Left ventricle myocardium superior (tissue), 1 donor: ENCODE measurements at regions not wholly inside any gene's neighbourhood (a gene's known extent, or its start where the extent isn't known, plus 50 kb on each side); places are given as distances from the start of the nearest gene placed in this dataset.

ENCODE experiments used
- ATAC-seq: fragments of 200-7000 bp; cut with Tn5 transposase; one replicate; pipeline ENCODE4 v1.9.1; 2020; ENCODE audit warnings: mild to moderate bottlenecking, moderate library complexity
- DNase-seq: peaks from one replicate; pipeline ENCODE4 v3.0.0-alpha.2; 2020
- intact Hi-C: fragments of 100-400 bp; cut with micrococcal nuclease; formaldehyde crosslinking; loops from one replicate; pipeline ENCODE4 v1.11.0; 2022
- donor health status: DM: no; HTN: yes; CAD: no; lungs with severe emphysema.

DNA sequence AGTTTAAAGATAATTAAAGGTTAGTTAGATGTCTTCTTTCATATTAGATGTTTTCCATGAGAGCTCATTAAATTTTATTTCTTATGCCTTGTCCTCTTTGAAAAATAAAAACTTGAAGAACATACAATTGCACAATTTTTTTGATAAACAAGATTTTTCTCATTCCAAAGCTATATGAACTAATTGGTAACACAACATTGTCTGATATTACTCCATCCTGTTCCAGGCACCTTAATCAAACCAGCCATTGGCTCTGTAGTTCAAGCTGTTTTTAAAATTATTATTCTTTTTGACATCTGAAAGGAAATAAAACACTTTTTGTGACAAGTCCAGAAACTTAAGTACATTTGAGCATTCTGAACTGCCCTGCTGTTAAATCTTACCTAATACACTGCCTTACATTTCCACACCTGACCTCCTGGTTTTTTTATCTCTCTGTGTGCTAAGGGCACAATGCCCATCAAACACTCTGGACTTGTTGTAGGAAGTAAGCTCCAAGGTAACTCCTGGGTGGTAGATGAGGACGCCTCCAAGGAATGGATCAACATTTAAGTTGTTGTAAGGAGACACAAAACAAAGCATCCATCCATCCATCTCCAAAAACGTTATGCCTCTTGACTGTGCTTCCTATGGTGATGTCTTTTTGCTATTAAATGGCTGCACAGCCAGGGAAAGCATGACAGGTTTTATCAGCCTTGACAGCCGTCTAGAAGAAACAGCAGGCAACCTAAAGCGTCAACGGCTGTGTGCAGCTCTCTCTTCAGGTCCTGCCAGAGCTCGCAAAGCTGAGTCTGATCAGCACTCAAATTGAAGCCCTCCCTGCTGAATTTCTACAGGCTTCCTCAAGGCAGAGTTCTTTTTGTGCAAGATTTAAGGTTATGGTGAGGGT is 449.9 kb upstream of the FLRT2 start:
- intact Hi-C loops: no loop called here
- DNase-seq (no peak), ATAC-seq (no peak)

DNA sequence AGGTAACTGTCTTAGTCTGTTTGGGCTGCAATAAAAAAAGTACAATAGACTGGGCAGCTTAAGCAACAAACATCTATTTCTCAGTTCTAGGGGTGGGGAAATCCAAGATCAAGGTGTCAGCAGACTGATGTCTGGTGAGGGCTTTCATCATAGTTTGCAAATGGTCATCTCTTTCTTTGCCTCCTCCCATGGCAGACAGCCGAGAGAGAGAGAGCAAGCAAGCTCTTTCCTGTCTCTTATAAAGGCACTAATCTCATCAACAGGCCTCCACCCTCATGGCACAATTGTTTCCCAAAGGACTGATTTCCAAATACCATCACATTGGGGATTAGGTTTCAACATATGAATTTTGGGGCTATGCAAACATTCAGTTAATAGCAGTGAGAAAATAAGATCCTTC is 445.6 kb upstream of the FLRT2 start:
- intact Hi-C loops: no loop called here
- no peak for ATAC-seq

DNA sequence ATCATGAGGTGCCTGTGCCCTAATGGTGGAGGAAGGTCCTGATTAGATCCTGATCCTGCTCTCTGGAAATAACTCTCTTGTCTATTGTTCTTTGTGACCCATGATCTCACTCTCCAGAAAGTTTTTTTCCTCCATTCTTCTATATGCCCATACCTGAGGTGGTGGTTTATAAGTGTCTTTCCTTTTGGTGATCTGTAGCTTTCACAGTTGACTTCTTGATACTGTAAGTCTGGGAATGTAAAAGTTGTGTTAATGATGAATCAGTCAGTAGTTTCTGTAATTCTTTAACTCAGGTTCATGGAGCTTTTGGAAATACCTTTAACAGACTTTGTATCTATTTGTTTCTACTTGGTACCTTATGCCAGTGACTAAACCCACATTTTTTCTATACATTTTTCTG is 444.0 kb upstream of the FLRT2 start:
- intact Hi-C loops: no loop called here
- ATAC-seq (no peak), DNase-seq (no peak)

More for the DNA sequence above, 445.6 kb upstream of the FLRT2 start:
- DNase-seq: no peak

DNA sequence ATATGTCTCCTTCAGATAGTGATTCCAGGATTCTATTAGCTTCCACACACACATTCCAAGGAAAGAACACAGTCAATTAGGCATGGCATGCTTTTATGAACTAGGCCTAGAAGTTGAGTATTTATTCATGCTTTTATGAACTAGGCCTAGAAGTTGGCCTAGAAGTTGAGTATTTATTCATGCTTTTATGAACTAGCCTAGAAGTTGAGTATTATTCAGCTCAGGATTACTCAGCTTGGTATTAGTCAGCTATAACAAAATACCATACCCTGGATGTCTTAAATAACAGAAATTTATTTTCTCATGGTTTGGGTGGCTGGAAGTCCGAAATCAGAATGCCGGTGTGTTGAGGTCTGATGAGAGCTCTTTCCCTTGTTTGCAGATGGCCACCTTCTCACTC is 442.7 kb upstream of the FLRT2 start:
- intact Hi-C loops: no loop called here
- DNase-seq (no peak), ATAC-seq (no peak)

DNA sequence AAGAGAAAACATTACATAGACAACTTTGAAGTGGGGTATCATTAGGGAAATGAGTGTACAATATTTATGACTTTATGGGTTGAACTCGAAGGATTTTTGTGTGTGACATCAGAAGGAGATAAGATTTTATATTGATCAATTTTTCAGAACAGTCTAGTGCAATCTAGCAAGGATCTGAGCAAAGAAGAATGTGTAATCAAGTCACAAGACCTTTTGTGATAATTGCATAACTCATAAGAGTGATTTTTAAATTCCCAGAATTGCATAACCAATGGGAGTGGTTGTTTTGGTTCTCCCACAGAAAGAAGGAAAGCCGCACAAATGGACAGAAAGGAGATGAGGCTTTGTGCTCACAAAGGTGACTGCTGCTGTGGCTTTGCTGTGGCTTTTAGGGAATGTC is 441.8 kb upstream of the FLRT2 start:
- ATAC-seq (no peak), DNase-seq (no peak)
- intact Hi-C loops: no loop called here

DNA sequence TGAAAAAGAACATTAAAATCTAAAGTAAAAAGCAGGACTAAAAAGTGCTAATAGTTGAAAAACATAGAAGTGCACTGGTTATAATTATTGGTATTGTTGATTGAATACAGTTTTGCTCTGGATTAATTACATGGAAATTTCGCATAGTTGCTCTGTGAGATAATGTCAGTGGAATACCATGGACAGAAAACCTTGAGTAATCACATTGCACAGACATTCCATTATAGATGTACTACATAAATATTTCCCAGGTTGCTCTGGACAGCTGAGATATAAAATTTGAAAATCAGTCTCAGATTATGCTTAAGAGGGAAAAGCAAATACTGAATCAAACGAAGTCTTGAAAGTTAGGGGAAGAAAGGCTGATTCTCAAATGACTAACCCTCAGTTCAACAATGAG is 439.3 kb upstream of the FLRT2 start:
- ATAC-seq (no peak), DNase-seq (no peak)
- intact Hi-C loops: no loop called here

DNA sequence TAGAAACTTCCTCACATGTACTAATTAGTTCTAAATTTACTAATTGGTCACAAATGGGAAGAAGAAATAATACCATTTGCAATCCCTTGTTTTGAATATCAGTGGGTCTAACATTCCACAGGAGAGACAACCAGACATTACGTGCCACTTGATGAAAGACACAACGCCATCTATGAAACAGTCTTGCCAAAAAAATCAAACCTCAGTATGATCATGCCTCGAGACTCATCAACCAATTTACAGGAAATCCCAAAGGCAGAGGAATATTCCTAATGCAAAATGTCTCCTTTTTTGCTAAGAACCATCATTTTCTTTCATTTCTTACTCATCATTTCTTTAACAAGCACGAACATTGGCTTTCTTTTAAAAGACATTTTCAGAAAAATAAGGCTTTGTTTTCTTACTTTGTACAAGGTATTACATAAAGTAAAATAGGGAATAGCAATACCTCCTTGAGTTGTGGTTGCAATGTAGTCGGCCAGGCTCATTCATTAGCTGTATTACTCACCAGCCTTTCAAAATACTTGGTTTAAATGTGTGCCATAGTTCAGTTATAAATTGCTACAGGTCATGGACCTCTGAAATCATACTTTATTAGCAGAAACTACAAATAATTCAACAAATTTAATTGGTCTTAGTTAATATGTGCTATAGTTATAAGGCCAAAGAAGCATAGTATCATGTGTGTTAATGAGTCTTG is 436.2 kb upstream of the FLRT2 start:
- intact Hi-C loops: no loop called here
- ATAC-seq (no peak), DNase-seq (no peak)

DNA sequence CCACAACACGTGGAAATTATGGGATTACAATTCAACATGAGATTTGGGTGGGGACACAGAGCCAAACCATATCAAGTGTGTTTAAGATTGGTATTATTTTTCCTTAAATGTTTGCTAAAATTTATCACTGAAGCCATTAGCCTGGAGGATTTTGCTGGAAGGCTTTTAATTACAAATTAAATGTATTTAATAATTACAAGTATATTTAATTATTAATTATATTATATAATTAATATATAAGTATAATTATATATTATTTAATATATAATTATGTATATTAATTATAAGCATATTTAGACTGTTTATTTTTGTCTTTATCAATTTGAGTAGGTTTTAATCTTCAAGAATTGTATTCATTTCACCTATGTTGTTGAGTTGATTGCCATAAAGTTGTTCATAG is 427.4 kb upstream of the FLRT2 start:
- intact Hi-C loops: no loop called here
- ATAC-seq: no peak
- DNase-seq: no peak

DNA sequence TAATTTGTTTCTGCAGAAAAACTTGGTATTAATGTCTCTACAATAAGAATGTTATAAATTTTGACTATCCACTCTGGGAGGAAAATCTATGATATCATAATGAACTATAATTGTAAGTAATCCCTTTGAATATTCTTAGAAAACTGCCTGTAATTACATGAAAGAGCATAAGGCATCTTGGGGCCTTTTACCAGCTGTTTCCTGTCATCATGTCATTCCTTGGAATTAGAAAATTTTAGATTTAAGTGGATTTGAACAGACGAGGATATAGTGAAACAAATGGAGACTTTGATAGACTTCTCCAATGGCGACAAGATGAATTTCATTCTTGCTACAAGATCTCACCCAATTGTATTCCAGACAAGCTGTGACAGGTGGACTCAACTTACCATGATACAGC is 423.4 kb upstream of the FLRT2 start:
- DNase-seq (no peak), ATAC-seq (no peak)
- intact Hi-C loops: no loop called here

DNA sequence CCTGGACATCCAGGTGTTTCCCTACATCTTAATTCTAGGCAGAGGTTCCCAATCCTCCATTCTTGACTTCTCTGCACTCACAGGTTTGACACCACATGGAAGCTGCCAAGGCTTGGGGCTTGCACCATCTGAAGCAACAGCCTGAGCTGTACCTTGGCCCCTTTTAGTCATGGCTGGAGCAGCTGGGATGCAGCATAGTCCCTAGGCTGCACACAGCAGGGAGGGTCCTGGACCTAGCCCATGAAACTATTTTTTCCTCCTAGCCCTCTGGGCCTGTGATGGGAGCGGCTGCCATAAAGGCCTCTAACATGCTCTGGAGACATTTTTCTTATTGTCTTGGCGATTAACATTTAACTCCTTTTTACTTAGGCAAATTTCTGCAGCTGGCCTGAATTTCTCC is 417.2 kb upstream of the FLRT2 start:
- ATAC-seq: no peak
- DNase-seq: no peak
- intact Hi-C loops: no loop called here

DNA sequence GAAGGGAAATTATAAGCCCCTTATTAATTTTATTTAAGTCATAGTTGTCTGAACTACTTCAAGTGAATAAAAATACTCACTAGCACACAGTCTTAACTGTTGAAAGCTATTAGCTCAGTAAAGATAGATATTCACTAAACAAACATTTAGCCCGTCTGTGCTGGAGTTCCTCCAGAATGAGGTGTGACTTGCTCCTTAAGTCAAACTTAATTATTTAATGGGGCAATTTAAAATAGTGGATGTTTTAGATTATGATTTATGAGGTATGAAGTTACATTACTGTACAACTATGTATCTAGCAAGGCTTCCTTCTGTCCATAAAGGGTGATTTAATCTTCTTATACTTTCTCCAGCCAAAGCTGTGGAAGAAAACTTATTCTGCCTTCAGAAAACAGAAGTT is 414.0 kb upstream of the FLRT2 start:
- DNase-seq (no peak), ATAC-seq (no peak)
- intact Hi-C loops: no loop called here

DNA sequence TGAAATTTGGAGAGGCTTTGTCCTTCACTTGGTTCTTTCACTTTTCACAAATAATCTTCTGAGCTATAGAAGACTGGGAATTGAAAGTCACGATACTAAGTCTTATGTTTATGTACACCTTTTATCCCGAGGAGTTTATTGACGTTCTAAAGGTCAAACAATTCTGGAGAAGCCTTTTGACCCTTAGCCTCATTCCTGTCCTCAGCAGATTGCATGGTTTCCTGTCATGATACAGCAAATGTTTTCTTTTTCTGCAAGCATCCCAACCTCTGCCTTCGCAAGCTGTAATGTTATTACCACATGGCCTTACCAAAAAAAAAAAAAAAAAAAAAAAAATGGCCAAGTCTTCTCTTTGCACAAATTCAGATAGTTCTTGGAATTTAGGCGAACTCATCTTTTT is 411.7 kb upstream of the FLRT2 start:
- intact Hi-C loops: no loop called here
- ATAC-seq: no peak
- DNase-seq: no peak

DNA sequence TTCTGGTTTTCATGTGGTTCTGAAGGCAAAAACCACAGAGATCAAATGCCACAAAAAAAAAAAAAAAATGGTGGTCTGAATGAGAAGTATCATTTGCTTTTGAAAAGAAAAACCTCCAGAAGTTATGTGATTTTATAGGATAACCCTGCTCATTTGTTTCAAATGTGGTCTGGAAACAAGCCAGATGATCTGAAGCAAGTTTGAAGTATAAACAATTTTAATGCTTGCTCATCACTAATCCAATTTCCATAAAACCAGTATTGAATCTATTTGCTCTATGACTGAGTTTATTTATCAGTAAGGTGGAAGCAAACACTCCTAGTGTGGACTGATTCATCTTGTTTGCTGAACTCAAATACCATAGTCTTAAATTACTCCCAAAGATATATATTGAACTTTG is 407.3 kb upstream of the FLRT2 start:
- intact Hi-C loops: no loop called here
- no peak for ATAC-seq
- DNase-seq: no peak

DNA sequence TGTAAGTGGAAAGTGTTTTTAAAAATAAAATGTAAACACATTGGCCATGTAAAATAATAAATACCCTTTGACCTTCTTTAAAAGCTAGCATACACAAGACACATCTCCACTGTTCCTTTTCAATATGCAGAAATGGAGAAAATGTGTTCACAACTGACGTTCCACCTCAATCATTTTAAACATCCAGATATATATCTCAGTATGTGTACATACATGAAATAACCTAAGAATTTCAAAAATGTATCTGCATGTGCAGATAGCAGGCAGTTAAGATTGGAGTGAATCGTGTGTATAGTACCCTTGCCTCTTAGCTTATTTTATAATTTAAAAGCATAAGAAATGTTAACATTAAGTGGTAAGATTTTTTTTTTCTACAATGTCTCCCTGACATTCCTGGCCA is 406.2 kb upstream of the FLRT2 start:
- ATAC-seq: no peak
- intact Hi-C loops: no loop called here
- no peak for DNase-seq

DNA sequence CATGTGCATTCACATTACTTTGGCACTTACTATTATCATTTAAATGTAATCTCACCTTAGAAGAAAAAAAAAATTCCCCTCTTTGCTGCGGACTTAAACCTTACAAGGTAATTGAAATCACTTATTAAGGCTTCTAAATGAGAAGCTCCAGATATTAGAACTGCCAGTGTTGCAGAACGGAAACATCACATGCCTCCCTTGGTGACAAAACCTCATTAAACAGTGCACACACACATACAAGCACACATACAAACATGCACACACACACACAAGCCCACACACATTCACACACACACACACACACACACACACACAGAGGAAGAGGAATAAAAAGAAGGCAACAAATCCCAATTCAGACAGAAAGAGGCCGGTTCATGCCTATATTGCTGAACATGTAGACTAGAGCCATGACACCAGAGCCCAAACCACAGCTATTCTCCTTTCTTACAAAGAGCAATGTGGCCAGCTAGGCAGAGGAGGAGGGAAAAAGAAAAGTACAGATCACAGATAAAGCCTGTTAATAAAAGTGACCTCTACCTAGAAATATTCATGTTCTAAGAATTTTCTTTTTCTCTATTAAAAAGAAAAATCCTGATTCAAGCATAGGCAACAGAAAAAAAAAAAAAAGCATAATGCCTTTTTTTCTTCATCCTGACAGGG is 405.2 kb upstream of the FLRT2 start:
- intact Hi-C loops: no loop called here
- DNase-seq: no peak
- ATAC-seq: no peak

DNA sequence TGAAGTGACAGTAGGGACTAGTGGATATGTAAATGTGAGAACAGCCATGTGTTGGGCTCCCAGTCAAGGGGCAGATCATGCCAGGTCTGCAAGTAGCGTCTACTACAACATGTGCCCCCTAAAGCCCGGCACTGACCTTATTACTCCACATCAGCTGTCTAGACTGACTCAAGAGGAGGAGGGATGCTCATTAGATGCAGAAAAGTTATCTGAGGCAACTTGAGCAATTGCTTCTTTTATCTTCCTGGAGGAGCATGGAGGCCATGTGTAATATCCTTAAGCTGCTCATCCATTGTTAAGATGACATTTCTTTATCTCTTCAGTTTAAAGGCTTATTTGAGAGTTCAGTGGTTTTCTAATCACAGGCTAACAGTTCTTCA is 404.7 kb upstream of the FLRT2 start:
- ATAC-seq (no peak), DNase-seq (no peak)
- intact Hi-C loops: no loop called here

DNA sequence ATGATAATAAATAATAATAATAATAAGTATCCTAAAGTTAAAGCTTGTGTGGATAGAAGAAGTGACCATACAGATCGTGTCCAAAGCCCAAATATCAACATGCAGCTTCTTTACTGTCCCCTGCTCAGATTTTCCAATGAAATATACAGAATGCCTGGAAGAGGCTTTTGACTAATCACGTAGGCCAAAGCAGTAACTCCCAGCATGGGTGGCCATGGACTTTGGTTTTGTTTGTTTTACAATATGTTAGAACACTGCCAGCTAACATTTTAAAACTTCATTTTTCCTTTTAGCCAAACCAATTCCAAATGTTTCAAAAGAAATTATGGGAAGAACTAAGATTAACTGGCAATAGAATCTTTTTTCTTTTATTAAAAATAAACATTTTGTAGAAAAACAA is 400.0 kb upstream of the FLRT2 start:
- DNase-seq: no peak
- ATAC-seq: no peak

DNA sequence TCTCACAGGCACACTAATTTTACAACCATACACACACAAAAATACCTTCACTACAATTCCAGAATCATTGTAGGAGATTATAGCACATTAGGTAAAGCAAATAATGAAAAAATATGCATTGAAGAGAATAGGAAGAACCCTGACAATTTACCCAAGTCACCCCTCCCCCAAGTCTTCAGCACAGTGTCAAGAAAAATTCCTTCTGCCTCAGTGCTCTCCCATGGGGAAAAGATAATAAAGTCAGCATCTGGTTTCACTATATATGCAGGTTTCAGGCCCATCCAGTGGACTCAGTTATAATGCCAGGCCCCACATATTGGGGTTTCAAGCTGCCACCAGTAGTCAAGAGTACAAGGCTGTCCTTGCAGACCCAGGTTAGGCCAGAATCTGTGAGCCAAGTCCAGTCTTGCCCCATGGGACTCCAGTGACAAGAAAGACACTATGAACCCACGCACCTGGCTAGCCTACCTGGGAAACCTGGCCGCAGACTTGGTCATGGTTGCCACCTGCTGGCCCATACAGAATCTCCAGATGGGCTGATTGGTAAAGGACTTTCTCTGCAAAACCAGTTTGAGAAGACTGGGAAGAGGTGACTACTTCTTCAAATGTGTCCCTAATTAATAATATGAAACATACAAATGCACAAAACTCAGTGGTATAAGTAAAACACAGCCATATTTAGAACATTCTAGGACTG is 398.6 kb upstream of the FLRT2 start:
- intact Hi-C loops: no loop called here
- ATAC-seq: no peak
- no peak for DNase-seq

More for the DNA sequence above, 400.0 kb upstream of the FLRT2 start:
- intact Hi-C loops: no loop called here

DNA sequence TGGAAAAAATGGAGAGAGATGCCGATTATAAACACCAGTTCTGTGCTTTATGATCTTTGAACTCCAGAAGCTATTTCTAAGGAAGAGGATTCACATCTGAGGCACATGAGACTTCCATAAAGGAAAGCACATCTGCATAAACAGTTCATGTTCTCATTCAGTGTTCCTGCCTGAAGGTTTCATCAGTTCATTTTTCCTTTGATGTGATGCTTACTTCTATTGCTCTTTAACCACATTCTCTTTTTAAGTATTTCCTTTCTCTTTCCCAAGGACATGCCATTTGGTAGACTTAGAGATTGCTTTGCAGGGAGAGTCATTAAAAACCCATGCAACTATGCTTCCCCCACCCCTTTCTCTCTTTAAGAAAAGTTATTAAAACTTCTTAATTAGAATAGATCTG is 387.0 kb upstream of the FLRT2 start:
- intact Hi-C loops: no loop called here
- DNase-seq (no peak), ATAC-seq (no peak)

DNA sequence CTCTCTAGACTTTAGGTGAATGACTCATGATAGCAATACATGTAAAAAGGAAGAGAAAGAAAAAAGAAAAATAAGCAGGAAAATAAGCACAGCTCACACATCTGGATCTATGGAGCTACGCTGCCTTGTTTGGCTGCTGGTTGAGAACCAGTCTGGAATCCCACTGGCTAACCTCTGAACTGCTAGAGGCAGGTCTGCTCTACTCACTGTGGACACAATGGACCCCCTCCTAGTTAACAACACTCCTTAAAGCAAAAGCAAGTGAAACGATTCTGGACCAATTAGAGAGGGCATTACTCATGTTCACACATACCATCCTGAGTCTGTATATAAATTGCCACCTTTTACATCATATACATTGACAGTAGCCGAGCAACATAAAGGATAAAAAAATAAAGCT is 383.2 kb upstream of the FLRT2 start:
- intact Hi-C loops: no loop called here
- ATAC-seq (no peak), DNase-seq (no peak)
